Stimulated activated naive CD8-positive, alpha-beta T cell treated with anti-CD3 and anti-CD28 coated beads, Interleukin-15, Interleukin-2, amounts not matched to agents 100 ng/mL and 50 ng/mL, for 24 hours (primary cell): ENCODE measurements at regions not wholly inside any gene's neighbourhood (a gene's known extent, or its start where the extent isn't known, plus 50 kb on each side); places are given as distances from the start of the nearest gene placed in this dataset.
A peak's percentile ranks its signal among the peaks of the same experiment; 100 is the strongest.
"Not testable (repeated sequence)": the region's sequence is repeated elsewhere in the genome, so short reads cannot be mapped to it uniquely, and the experiment has no call there.

Source experiments
- H3K27ac Mint-ChIP-seq: one replicate; pipeline ENCODE4 v1.8.0; 2021; ENCODE audit warnings: mild to moderate bottlenecking, mixed read lengths
- H3K27me3 Mint-ChIP-seq: one replicate; pipeline ENCODE4 v1.8.0; 2021; ENCODE audit warnings: mixed read lengths
- H3K36me3 Mint-ChIP-seq: one replicate; pipeline ENCODE4 v1.8.0; 2021; ENCODE audit warnings: low read depth, mixed read lengths
- H3K4me1 Mint-ChIP-seq: one replicate; pipeline ENCODE4 v1.8.0; 2021; ENCODE audit warnings: low read depth, mixed read lengths
- H3K4me3 Mint-ChIP-seq: one replicate; pipeline ENCODE4 v1.8.0; 2021; ENCODE audit warnings: mild to moderate bottlenecking, mixed read lengths
- H3K9me3 Mint-ChIP-seq: one replicate; pipeline ENCODE4 v1.8.0; 2021; ENCODE audit warnings: mixed read lengths

- no peaks in the 10 kb centered on the region for H3K27me3 Mint-ChIP-seq
- no peaks in the 10 kb centered on the region for H3K36me3 Mint-ChIP-seq
- no peak overlapping the region for H3K4me3 Mint-ChIP-seq
- H3K27ac Mint-ChIP-seq, result no peak overlapping the region
- peaks cover 4% of the 10 kb centered on the region for H3K9me3 Mint-ChIP-seq
- peaks cover 2% of the 10 kb centered on the region for H3K4me1 Mint-ChIP-seq
Measured at GRCh38 chr1:121443001-121443540, 258.3 kb downstream of the SRGAP2C start.

- H3K27ac Mint-ChIP-seq, result no peak overlapping the region
- peaks cover 5% of the 10 kb centered on the region for H3K4me1 Mint-ChIP-seq
- H3K4me3 Mint-ChIP-seq, result no peak overlapping the region
- no peaks in the 10 kb centered on the region for H3K27me3 Mint-ChIP-seq
- H3K36me3 Mint-ChIP-seq, result no peaks in the 10 kb centered on the region
- peaks cover 4% of the 10 kb centered on the region for H3K9me3 Mint-ChIP-seq
Measured at GRCh38 chr1:121444096-121444495, 259.3 kb downstream of the SRGAP2C start.

- Mint-ChIP-seq H3K4me3 (no peak overlapping the region), H3K27me3 (no peaks in the 10 kb centered on the region), H3K27ac (no peak overlapping the region), H3K9me3 (peaks cover 2% of the 10 kb centered on the region), H3K36me3 (no peaks in the 10 kb centered on the region), H3K4me1 (peaks cover 5% of the 10 kb centered on the region)
Measured at GRCh38 chr1:121445679-121446078, 260.9 kb downstream of the SRGAP2C start.

GRCh38 chr1:121447280-121447923 is 262.6 kb downstream of the SRGAP2C start:
- not testable (repeated sequence) for H3K4me1 Mint-ChIP-seq, H3K9me3 Mint-ChIP-seq, H3K4me3 Mint-ChIP-seq, H3K27ac Mint-ChIP-seq, H3K27me3 Mint-ChIP-seq, H3K36me3 Mint-ChIP-seq

- not testable (repeated sequence) for H3K4me3 Mint-ChIP-seq, H3K27ac Mint-ChIP-seq, H3K36me3 Mint-ChIP-seq, H3K27me3 Mint-ChIP-seq, H3K4me1 Mint-ChIP-seq, H3K9me3 Mint-ChIP-seq
Measured at GRCh38 chr1:121448064-121448463, 263.3 kb downstream of the SRGAP2C start.

- Mint-ChIP-seq H3K4me1 (peaks cover 5% of the 10 kb centered on the region), H3K27ac (no peak overlapping the region), H3K36me3 (no peaks in the 10 kb centered on the region), H3K4me3 (no peak overlapping the region), H3K9me3 (no peaks in the 10 kb centered on the region), H3K27me3 (no peaks in the 10 kb centered on the region)
Measured at GRCh38 chr1:121448851-121449250, 264.1 kb downstream of the SRGAP2C start.

- H3K27ac Mint-ChIP-seq, result no peak overlapping the region
- H3K36me3 Mint-ChIP-seq, result no peaks in the 10 kb centered on the region
- H3K9me3 Mint-ChIP-seq, result no peaks in the 10 kb centered on the region
- H3K4me1 Mint-ChIP-seq, result peaks cover 7% of the 10 kb centered on the region
- no peak overlapping the region for H3K4me3 Mint-ChIP-seq
- peaks cover 4% of the 10 kb centered on the region for H3K27me3 Mint-ChIP-seq
Measured at GRCh38 chr1:121452484-121452883, 267.7 kb downstream of the SRGAP2C start.

- Mint-ChIP-seq H3K36me3 (no peaks in the 10 kb centered on the region), H3K9me3 (no peaks in the 10 kb centered on the region), H3K4me1 (peaks cover 26% of the 10 kb centered on the region), H3K27ac (peak overlapping the region; percentile 81), H3K27me3 (peaks cover 4% of the 10 kb centered on the region), H3K4me3 (peak overlapping the region; percentile 35)
Measured at GRCh38 chr1:121458291-121459048, 273.7 kb downstream of the SRGAP2C start.

GRCh38 chr1:121459235-121459634 is 274.5 kb downstream of the SRGAP2C start:
- Mint-ChIP-seq H3K36me3 (no peaks in the 10 kb centered on the region), H3K9me3 (no peaks in the 10 kb centered on the region), H3K27me3 (peaks cover 1% of the 10 kb centered on the region), H3K4me1 (peaks cover 26% of the 10 kb centered on the region), H3K27ac (no peak overlapping the region), H3K4me3 (peak overlapping the region; percentile 32)

GRCh38 chr1:121469395-121469794 is 284.6 kb downstream of the SRGAP2C start:
- H3K4me1 Mint-ChIP-seq, H3K9me3 Mint-ChIP-seq, H3K4me3 Mint-ChIP-seq, H3K27me3 Mint-ChIP-seq, H3K36me3 Mint-ChIP-seq: not testable (repeated sequence)
- H3K27ac Mint-ChIP-seq, result peak overlapping the region; percentile 39

- H3K36me3 Mint-ChIP-seq, H3K4me3 Mint-ChIP-seq, H3K27me3 Mint-ChIP-seq, H3K4me1 Mint-ChIP-seq, H3K27ac Mint-ChIP-seq, H3K9me3 Mint-ChIP-seq: not testable (repeated sequence)
Measured at GRCh38 chr1:121470401-121470800, 285.6 kb downstream of the SRGAP2C start.

GRCh38 chr1:121471523-121471922 is 286.7 kb downstream of the SRGAP2C start:
- no peaks in the 10 kb centered on the region for H3K27me3 Mint-ChIP-seq
- peaks cover 9% of the 10 kb centered on the region for H3K4me1 Mint-ChIP-seq
- no peaks in the 10 kb centered on the region for H3K36me3 Mint-ChIP-seq
- H3K27ac Mint-ChIP-seq, result no peak overlapping the region
- peaks cover 8% of the 10 kb centered on the region for H3K9me3 Mint-ChIP-seq
- no peak overlapping the region for H3K4me3 Mint-ChIP-seq

- H3K27ac Mint-ChIP-seq, result no peak overlapping the region
- H3K36me3 Mint-ChIP-seq, result no peaks in the 10 kb centered on the region
Measured at GRCh38 chr1:121472017-121472416, 287.2 kb downstream of the SRGAP2C start.

GRCh38 chr1:121483234-121483633 is 298.5 kb downstream of the SRGAP2C start:
- Mint-ChIP-seq H3K36me3 (peaks cover 4% of the 10 kb centered on the region), H3K27me3 (no peaks in the 10 kb centered on the region), H3K4me3 (no peak overlapping the region), H3K27ac (peak overlapping the region; percentile 84), H3K9me3 (peaks cover 11% of the 10 kb centered on the region), H3K4me1 (peaks cover 16% of the 10 kb centered on the region)

More at GRCh38 chr1:121472017-121472416, 287.2 kb downstream of the SRGAP2C start:
- no peak overlapping the region for H3K4me3 Mint-ChIP-seq
- peaks cover 8% of the 10 kb centered on the region for H3K9me3 Mint-ChIP-seq
- H3K4me1 Mint-ChIP-seq, result peaks cover 9% of the 10 kb centered on the region
- H3K27me3 Mint-ChIP-seq, result no peaks in the 10 kb centered on the region

- H3K9me3 Mint-ChIP-seq, result peaks cover 9% of the 10 kb centered on the region
- H3K4me3 Mint-ChIP-seq, result no peak overlapping the region
- H3K4me1 Mint-ChIP-seq, result peaks cover 16% of the 10 kb centered on the region
- H3K27me3 Mint-ChIP-seq, result peaks cover under 1% of the 10 kb centered on the region
- peaks cover 4% of the 10 kb centered on the region for H3K36me3 Mint-ChIP-seq
- H3K27ac Mint-ChIP-seq, result peak overlapping the region; percentile 84
Measured at GRCh38 chr1:121483961-121484424, 299.2 kb downstream of the SRGAP2C start.
